Common myeloid progenitor, CD34-positive (primary cell): ENCODE measurements at regions not wholly inside any gene's neighbourhood (a gene's known extent, or its start where the extent isn't known, plus 50 kb on each side); places are given as distances from the start of the nearest gene placed in this dataset.
"Not testable (repeated sequence)": the region's sequence is repeated elsewhere in the genome, so short reads cannot be mapped to it uniquely, and the experiment has no call there.

Experiments
- CTCF ChIA-PET: fragments of 350-600 bp; sonication (Branson Sonifier 250); formaldehyde crosslinking; loops from one replicate; lab custom pipeline; 2021; ENCODE audit warnings: antibody characterized with exemption; lab: Charles Lee
- POLR2A ChIA-PET: fragments of 350-600 bp; sonication (Branson Sonifier 250); formaldehyde crosslinking; loops from one replicate; lab custom pipeline; 2021; ENCODE audit warnings: antibody characterized with exemption; lab: Charles Lee
- DNase-seq, 3 donors: peaks; one replicate each; pipeline versions ENCODE4 v3.0.0 to v3.0.0-alpha.2; 2013
- H3K27ac ChIP-seq, 2 experiments: 1 replicate in 1 of 2; 2 replicates in 1 of 2; pipeline ENCODE4 v1.7.0; 2013; ENCODE audit warnings: inconsistent platforms in 2 of 2, low read length in 2 of 2, mild to moderate bottlenecking in 2 of 2, low read depth in 1 of 2, moderate library complexity in 1 of 2; ENCODE audit not compliant: severe bottlenecking in 2 of 2, insufficient read depth in 1 of 2, poor library complexity in 1 of 2
- H3K27me3 ChIP-seq, 5 experiments: replicated peaks in 2 of 5; 1 replicate in 3 of 5; 2 replicates in 2 of 5; pipeline versions ENCODE4 v1.6.1 to v1.7.0; 2013; ENCODE audit warnings: low read length in 4 of 5, mild to moderate bottlenecking in 2 of 5, moderate library complexity in 2 of 5, inconsistent platforms in 1 of 5; ENCODE audit not compliant: insufficient read depth in 5 of 5, control insufficient read depth in 4 of 5
- H3K36me3 ChIP-seq, 4 experiments: 1 replicate in 2 of 4; 2 replicates in 2 of 4; pipeline versions ENCODE4 v1.6.1 to v1.7.0; 2013; ENCODE audit warnings: low read length in 3 of 4, control low read depth in 1 of 4, mild to moderate bottlenecking in 1 of 4; ENCODE audit not compliant: control insufficient read depth in 4 of 4, insufficient read depth in 4 of 4
- H3K4me1 ChIP-seq, 4 experiments: 1 replicate in 3 of 4; 2 replicates in 1 of 4; pipeline versions ENCODE4 v1.6.1 to v1.7.1; 2013; ENCODE audit warnings: low read length in 3 of 4, mild to moderate bottlenecking in 3 of 4, control low read depth in 1 of 4, inconsistent platforms in 1 of 4, moderate library complexity in 1 of 4; ENCODE audit not compliant: control insufficient read depth in 4 of 4, insufficient read depth in 4 of 4; ENCODE audit errors: control extremely low read depth in 1 of 4
- H3K4me3 ChIP-seq, 7 experiments: 1 replicate in 4 of 7; 2 replicates in 3 of 7; pipeline versions ENCODE4 v1.5.1 to v1.7.0; 2013; ENCODE audit warnings: mild to moderate bottlenecking in 7 of 7, low read length in 6 of 7, moderate library complexity in 6 of 7, inconsistent platforms in 2 of 7, low read depth in 2 of 7, control low read depth in 1 of 7; ENCODE audit not compliant: insufficient read depth in 4 of 7, control insufficient read depth in 1 of 7; ENCODE audit errors: extremely low read depth in 1 of 7
- H3K9me3 ChIP-seq, 5 experiments: 1 replicate in 4 of 5; 2 replicates in 1 of 5; pipeline versions ENCODE4 v1.6.1 to v1.7.1; 2013; ENCODE audit warnings: low read length in 4 of 5, mild to moderate bottlenecking in 2 of 5, inconsistent platforms in 1 of 5, low read depth in 1 of 5, moderate library complexity in 1 of 5; ENCODE audit not compliant: control insufficient read depth in 4 of 5, insufficient read depth in 2 of 5; ENCODE audit errors: control extremely low read depth in 1 of 5
- WGBS: methylation state at CpG from one replicate; pipeline ENCODE4 v1.1.5; 2013; ENCODE audit not compliant: insufficient coverage; 5-methylcytosine and 5-hydroxymethylcytosine counted together

GRCh38 chr13:87322386-87322785, 348.8 kb upstream of the SLITRK5 start:
- DNase-seq, result no peak
- H3K9me3 ChIP-seq, result no peaks in the 10 kb centered on the region
- no peak overlapping the region for H3K27ac ChIP-seq
- ChIA-PET CTCF (no interaction called here), POLR2A (no interaction called here)
- H3K27me3 ChIP-seq, result no peaks in the 10 kb centered on the region
- H3K4me1 ChIP-seq, result no peaks in the 10 kb centered on the region
- 72% methylated on average over 3 of the region's 3 CpGs for WGBS
- no peaks in the 10 kb centered on the region for H3K36me3 ChIP-seq
- H3K4me3 ChIP-seq, result no peak overlapping the region

GRCh38 chr13:87324558-87324957, 346.6 kb upstream of the SLITRK5 start:
- Histone ChIP-seq H3K36me3 (no peaks in the 10 kb centered on the region), H3K9me3 (no peaks in the 10 kb centered on the region), H3K4me3 (no peak overlapping the region), H3K27me3 (no peaks in the 10 kb centered on the region), H3K27ac (no peak overlapping the region), H3K4me1 (no peaks in the 10 kb centered on the region)
- WGBS, result no CpG with 5 or more reads among the region's 3 CpGs
- DNase-seq, result no peak
- POLR2A ChIA-PET, result no interaction called here
- CTCF ChIA-PET, result no interaction called here

- no peak overlapping the region for H3K4me3 ChIP-seq
- CTCF ChIA-PET, result no interaction called here
- no peaks in the 10 kb centered on the region for H3K4me1 ChIP-seq
- H3K27me3 ChIP-seq, result no peaks in the 10 kb centered on the region
- H3K36me3 ChIP-seq, result no peaks in the 10 kb centered on the region
- no peak for DNase-seq
- no peak overlapping the region for H3K27ac ChIP-seq
- peaks cover 0 to 3% (median 0%) of the 10 kb centered on the region in 5 experiments for H3K9me3 ChIP-seq
- 85% methylated on average over 3 of the region's 3 CpGs for WGBS
- POLR2A ChIA-PET, result no interaction called here
Measured at GRCh38 chr13:87331178-87331577, 340.0 kb upstream of the SLITRK5 start.

GRCh38 chr13:87333599-87333998, 337.6 kb upstream of the SLITRK5 start:
- WGBS, result 100% methylated on average over 5 of the region's 5 CpGs
- POLR2A ChIA-PET, result no interaction called here
- no peak for DNase-seq
- H3K36me3 ChIP-seq, result no peaks in the 10 kb centered on the region
- H3K27me3 ChIP-seq, result no peaks in the 10 kb centered on the region
- H3K4me1 ChIP-seq, result no peaks in the 10 kb centered on the region
- H3K4me3 ChIP-seq, result no peak overlapping the region
- H3K27ac ChIP-seq, result no peak overlapping the region
- peaks cover 0 to 3% (median 0%) of the 10 kb centered on the region in 5 experiments for H3K9me3 ChIP-seq
- CTCF ChIA-PET, result no interaction called here

- Histone ChIP-seq H3K9me3 (peaks cover 0 to 3% (median 0%) of the 10 kb centered on the region in 5 experiments), H3K27ac (no peak overlapping the region), H3K27me3 (no peaks in the 10 kb centered on the region), H3K4me3 (no peak overlapping the region), H3K36me3 (no peaks in the 10 kb centered on the region), H3K4me1 (no peaks in the 10 kb centered on the region)
- DNase-seq, result no peak
- POLR2A ChIA-PET, result no interaction called here
- over 99% methylated on average over 8 of the region's 8 CpGs for WGBS
- CTCF ChIA-PET, result no interaction called here
Measured at GRCh38 chr13:87334176-87334575, 337.0 kb upstream of the SLITRK5 start.

GRCh38 chr13:87336346-87336889, 334.8 kb upstream of the SLITRK5 start:
- H3K27me3 ChIP-seq, H3K9me3 ChIP-seq, H3K27ac ChIP-seq, POLR2A ChIA-PET, CTCF ChIA-PET, H3K4me3 ChIP-seq, H3K36me3 ChIP-seq, H3K4me1 ChIP-seq, DNase-seq: not testable (repeated sequence)
- 50% methylated on average over 2 of the region's 8 CpGs for WGBS

GRCh38 chr13:87344176-87344575, 327.0 kb upstream of the SLITRK5 start:
- 90% methylated on average over 2 of the region's 2 CpGs for WGBS
- Histone ChIP-seq H3K36me3 (no peaks in the 10 kb centered on the region), H3K4me1 (no peaks in the 10 kb centered on the region), H3K27me3 (no peaks in the 10 kb centered on the region), H3K4me3 (no peak overlapping the region), H3K27ac (no peak overlapping the region), H3K9me3 (no peaks in the 10 kb centered on the region)
- POLR2A ChIA-PET, result no interaction called here
- CTCF ChIA-PET, result no interaction called here
- DNase-seq, result no peak
